Stomach (tissue), 4 donors: ENCODE measurements at regions not wholly inside any gene's neighbourhood (a gene's known extent, or its start where the extent isn't known, plus 50 kb on each side); places are given as distances from the start of the nearest gene placed in this dataset.

ENCODE experiments used
- EP300 ChIP-seq: sonication (generic); formaldehyde crosslinking; IDR thresholded peaks from one replicate; pipeline ENCODE4 v1.6.1; 2017; ENCODE audit warnings: antibody characterized with exemption
- POLR2A ChIP-seq, 4 donors: fragments of 450-650 bp; IDR thresholded peaks; one replicate each; pipeline ENCODE4 v1.6.1; 2016; ENCODE audit warnings: antibody characterized with exemption in 4 of 4, control low read depth in 2 of 4, mild to moderate bottlenecking in 1 of 4, moderate library complexity in 1 of 4
- POLR2AphosphoS5 ChIP-seq, 3 donors: sonication (generic); formaldehyde crosslinking; IDR thresholded peaks; one replicate each; pipeline ENCODE4 v1.6.1; 2016; ENCODE audit warnings: antibody characterized with exemption in 3 of 3
- TF ChIP-seq, protein P1 (sequence below), 7 experiments: fragments of 450-650 bp in 4 of 7; fragments of 200-600 bp in 3 of 7; sonication (generic) in 3 of 7; IDR thresholded peaks; one replicate each; pipeline ENCODE4 v1.5.1; 2016 to 2019; ENCODE audit warnings: antibody characterized with exemption in 7 of 7, control low read depth in 2 of 7, mild to moderate bottlenecking in 1 of 7

DNA sequence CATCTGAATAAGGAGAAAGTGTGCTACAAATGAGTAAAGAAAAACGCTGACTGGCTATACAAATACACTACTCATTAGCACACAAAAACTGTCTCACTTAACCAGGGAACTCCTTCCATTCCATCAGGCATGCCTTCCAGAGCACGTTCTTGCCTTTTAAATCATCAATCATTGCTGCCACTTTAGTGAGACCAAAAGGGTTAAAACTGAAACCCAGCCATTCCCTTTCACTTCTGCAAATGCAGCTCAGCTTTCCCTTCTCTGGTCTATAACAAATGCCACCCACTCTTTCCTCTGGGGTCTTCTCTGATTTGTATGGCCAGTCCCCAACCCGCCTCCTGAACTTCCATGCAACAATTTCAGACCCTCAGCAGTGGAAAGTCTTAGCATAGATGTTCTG lies 231.5 kb downstream of the TRIML1 start:
- TF ChIP-seq, protein P1, sequence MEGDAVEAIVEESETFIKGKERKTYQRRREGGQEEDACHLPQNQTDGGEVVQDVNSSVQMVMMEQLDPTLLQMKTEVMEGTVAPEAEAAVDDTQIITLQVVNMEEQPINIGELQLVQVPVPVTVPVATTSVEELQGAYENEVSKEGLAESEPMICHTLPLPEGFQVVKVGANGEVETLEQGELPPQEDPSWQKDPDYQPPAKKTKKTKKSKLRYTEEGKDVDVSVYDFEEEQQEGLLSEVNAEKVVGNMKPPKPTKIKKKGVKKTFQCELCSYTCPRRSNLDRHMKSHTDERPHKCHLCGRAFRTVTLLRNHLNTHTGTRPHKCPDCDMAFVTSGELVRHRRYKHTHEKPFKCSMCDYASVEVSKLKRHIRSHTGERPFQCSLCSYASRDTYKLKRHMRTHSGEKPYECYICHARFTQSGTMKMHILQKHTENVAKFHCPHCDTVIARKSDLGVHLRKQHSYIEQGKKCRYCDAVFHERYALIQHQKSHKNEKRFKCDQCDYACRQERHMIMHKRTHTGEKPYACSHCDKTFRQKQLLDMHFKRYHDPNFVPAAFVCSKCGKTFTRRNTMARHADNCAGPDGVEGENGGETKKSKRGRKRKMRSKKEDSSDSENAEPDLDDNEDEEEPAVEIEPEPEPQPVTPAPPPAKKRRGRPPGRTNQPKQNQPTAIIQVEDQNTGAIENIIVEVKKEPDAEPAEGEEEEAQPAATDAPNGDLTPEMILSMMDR (IDR thresholded peaks at IDR 0.05): no peak
- no peak for TF ChIP-seq POLR2A (IDR thresholded peaks at IDR 0.05)
- TF ChIP-seq POLR2AphosphoS5 (IDR thresholded peaks at IDR 0.05): no peak
- TF ChIP-seq EP300: no peak
